Uterus (tissue), 2 donors: ENCODE measurements at regions not wholly inside any gene's neighbourhood (a gene's known extent, or its start where the extent isn't known, plus 50 kb on each side); places are given as distances from the start of the nearest gene placed in this dataset.

Source experiments
- CTCF ChIP-seq, 4 experiments: fragments of 200-600 bp in 2 of 4; fragments of 450-650 bp in 2 of 4; sonication (generic) in 2 of 4; IDR thresholded peaks; one replicate each; pipeline ENCODE4 v1.5.1; 2016 to 2019; ENCODE audit warnings: antibody characterized with exemption in 4 of 4, mild to moderate bottlenecking in 2 of 4, moderate library complexity in 1 of 4
- POLR2A ChIP-seq, 2 donors: fragments of 450-650 bp; IDR thresholded peaks; one replicate each; pipeline ENCODE4 v1.6.1; 2016; ENCODE audit warnings: antibody characterized with exemption in 2 of 2, mild to moderate bottlenecking in 1 of 2, moderate library complexity in 1 of 2

GRCh38 chr9:86660146-86660943 is 287.0 kb downstream of the GAS1 start:
- TF ChIP-seq CTCF (IDR thresholded peaks at IDR 0.05) (no peak), POLR2A (IDR thresholded peaks at IDR 0.05) (no peak)
